ENCODE measurements at regions not wholly inside any gene's neighbourhood (a gene's known extent, or its start where the extent isn't known, plus 50 kb on each side); places are given as distances from the start of the nearest gene placed in this dataset.

DNA sequence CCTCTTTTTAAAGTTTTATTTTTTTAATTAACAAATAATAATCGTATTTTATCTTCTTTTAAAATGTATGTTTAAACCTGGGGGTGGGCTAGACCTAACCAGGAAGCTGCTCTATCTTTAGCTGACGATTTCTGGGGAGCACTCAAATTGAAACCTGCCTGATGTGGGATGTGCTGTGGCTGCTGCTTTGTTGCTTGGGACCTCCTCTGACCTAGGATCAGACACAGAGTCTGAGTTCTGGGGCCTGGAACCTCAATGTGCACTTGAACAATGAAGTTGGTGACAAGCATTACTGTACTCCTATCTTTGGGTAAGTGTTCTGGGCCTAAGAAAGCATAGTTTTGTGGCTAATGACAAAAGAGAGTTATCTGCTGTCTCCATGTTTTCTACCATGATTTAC lies 386.7 kb downstream of the DAD1 start:
- TF ChIP-seq POLR2A (IDR thresholded peaks at IDR 0.05) (no peak), POLR2AphosphoS5 (IDR thresholded peaks at IDR 0.05) (no peak)
- TF ChIP-seq, protein P1, sequence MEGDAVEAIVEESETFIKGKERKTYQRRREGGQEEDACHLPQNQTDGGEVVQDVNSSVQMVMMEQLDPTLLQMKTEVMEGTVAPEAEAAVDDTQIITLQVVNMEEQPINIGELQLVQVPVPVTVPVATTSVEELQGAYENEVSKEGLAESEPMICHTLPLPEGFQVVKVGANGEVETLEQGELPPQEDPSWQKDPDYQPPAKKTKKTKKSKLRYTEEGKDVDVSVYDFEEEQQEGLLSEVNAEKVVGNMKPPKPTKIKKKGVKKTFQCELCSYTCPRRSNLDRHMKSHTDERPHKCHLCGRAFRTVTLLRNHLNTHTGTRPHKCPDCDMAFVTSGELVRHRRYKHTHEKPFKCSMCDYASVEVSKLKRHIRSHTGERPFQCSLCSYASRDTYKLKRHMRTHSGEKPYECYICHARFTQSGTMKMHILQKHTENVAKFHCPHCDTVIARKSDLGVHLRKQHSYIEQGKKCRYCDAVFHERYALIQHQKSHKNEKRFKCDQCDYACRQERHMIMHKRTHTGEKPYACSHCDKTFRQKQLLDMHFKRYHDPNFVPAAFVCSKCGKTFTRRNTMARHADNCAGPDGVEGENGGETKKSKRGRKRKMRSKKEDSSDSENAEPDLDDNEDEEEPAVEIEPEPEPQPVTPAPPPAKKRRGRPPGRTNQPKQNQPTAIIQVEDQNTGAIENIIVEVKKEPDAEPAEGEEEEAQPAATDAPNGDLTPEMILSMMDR (IDR thresholded peaks at IDR 0.05), result no peak
